Right atrium auricular region (tissue), 2 donors: ENCODE measurements at regions not wholly inside any gene's neighbourhood (a gene's known extent, or its start where the extent isn't known, plus 50 kb on each side); places are given as distances from the start of the nearest gene placed in this dataset.

ENCODE experiments used
- DNase-seq: peaks from one replicate; pipeline ENCODE4 v3.0.0-alpha.2; 2019; ENCODE audit warnings: low spot score
- H3K27ac ChIP-seq, 2 donors: fragments of 200-600 bp; sonication (generic); 1 replicate in 1 of 2; 2 replicates in 1 of 2; pipeline ENCODE4 v1.5.1; 2016 to 2019
- H3K27me3 ChIP-seq, 2 donors: fragments of 200-600 bp; sonication (generic); one replicate each; pipeline versions ENCODE4 v1.5.1 to v1.6.0; 2017 to 2019
- H3K36me3 ChIP-seq: fragments of 200-600 bp; sonication (generic); one replicate; pipeline ENCODE4 v1.5.1; 2016
- H3K4me1 ChIP-seq, 2 donors: fragments of 200-600 bp; sonication (generic); one replicate each; pipeline versions ENCODE4 v1.5.1 to v1.6.0; 2017 to 2019
- H3K4me3 ChIP-seq, 2 donors: fragments of 200-600 bp; sonication (generic); 1 replicate in 1 of 2; 2 replicates in 1 of 2; pipeline ENCODE4 v1.5.1; 2017 to 2019; ENCODE audit warnings: mild to moderate bottlenecking in 1 of 2, moderate library complexity in 1 of 2
- H3K9me3 ChIP-seq, 2 donors: fragments of 200-600 bp; sonication (generic); one replicate each; pipeline ENCODE4 v1.5.1; 2019
- CTCF ChIP-seq, 2 donors: fragments of 200-600 bp; sonication (generic); IDR thresholded peaks; one replicate each; pipeline ENCODE4 v1.5.1; 2019; ENCODE audit warnings: antibody characterized with exemption in 2 of 2

- no peak for TF ChIP-seq CTCF (IDR thresholded peaks at IDR 0.05)
- Histone ChIP-seq H3K36me3 (no peaks in the 10 kb centered on the region), H3K27ac (peak overlapping the region; percentile 39 to 70), H3K9me3 (no peaks in the 10 kb centered on the region), H3K27me3 (peaks cover 0 to 9% of the 10 kb centered on the region in 2 donors), H3K4me3 (peak overlapping the region; percentile 34 to 53), H3K4me1 (peaks cover 0 to 33% of the 10 kb centered on the region in 2 donors)
- DNase-seq = no peak
Observed at GRCh38 chr9:96020300-96020791, 144.9 kb downstream of the ERCC6L2 start.
